ENCODE measurements at regions not wholly inside any gene's neighbourhood (a gene's known extent, or its start where the extent isn't known, plus 50 kb on each side); places are given as distances from the start of the nearest gene placed in this dataset.

GRCh38 chr5:7040111-7040510, 326.9 kb downstream of the TENT4A start:
- no peak for TF ChIP-seq ZBTB33 (IDR thresholded peaks at IDR 0.05)
- no peak for TF ChIP-seq FOXA1 (IDR thresholded peaks at IDR 0.05)
- no peak for TF ChIP-seq JUND (IDR thresholded peaks at IDR 0.05)
- no peak for TF ChIP-seq YY1 (IDR thresholded peaks at IDR 0.05)
- TF ChIP-seq ATF3 (IDR thresholded peaks at IDR 0.05), result no peak
- TF ChIP-seq RAD21 (IDR thresholded peaks at IDR 0.05), result no peak
- no peak overlapping the region for H3K9ac ChIP-seq (ENCODE audit: low read depth in 1 of 2, low read length in 2 of 2)
- H3K27me3 ChIP-seq (ENCODE audit: control insufficient read depth in 4 of 4, insufficient read depth in 4 of 4, low read length in 3 of 4), result no peaks in the 10 kb centered on the region
- no peaks in the 10 kb centered on the region for H3K9me3 ChIP-seq (ENCODE audit: control insufficient read depth in 4 of 4, low read length in 3 of 4)
- no peak for DNase-seq (ENCODE audit: low spot score)
- WGBS, result 87% methylated on average over 2 of the region's 2 CpGs
- no peak overlapping the region for H3K4me3 ChIP-seq (ENCODE audit: low read depth in 1 of 3, low read length in 3 of 3)
- no peaks in the 10 kb centered on the region for H3K4me1 ChIP-seq (ENCODE audit: control insufficient read depth in 4 of 4, insufficient read depth in 4 of 4, low read length in 3 of 4)
- no peak overlapping the region for H3K27ac ChIP-seq (ENCODE audit: low read depth in 1 of 2, low read length in 2 of 2)
- no peaks in the 10 kb centered on the region for H3K36me3 ChIP-seq (ENCODE audit: control insufficient read depth in 4 of 4, insufficient read depth in 3 of 4, low read depth in 1 of 4, low read length in 3 of 4)

- Histone ChIP-seq H3K36me3 (ENCODE audit: control insufficient read depth in 4 of 4, insufficient read depth in 3 of 4, low read depth in 1 of 4, low read length in 3 of 4) (no peaks in the 10 kb centered on the region), H3K4me1 (ENCODE audit: control insufficient read depth in 4 of 4, insufficient read depth in 4 of 4, low read length in 3 of 4) (peaks cover 1 to 13% (median 8%) of the 10 kb centered on the region in 4 donors), H3K9ac (ENCODE audit: low read depth in 1 of 2, low read length in 2 of 2) (no peak overlapping the region), H3K27me3 (ENCODE audit: control insufficient read depth in 4 of 4, insufficient read depth in 4 of 4, low read length in 3 of 4) (no peaks in the 10 kb centered on the region), H3K4me3 (ENCODE audit: low read depth in 1 of 3, low read length in 3 of 3) (no peak overlapping the region), H3K9me3 (ENCODE audit: control insufficient read depth in 4 of 4, low read length in 3 of 4) (no peaks in the 10 kb centered on the region), H3K27ac (ENCODE audit: low read depth in 1 of 2, low read length in 2 of 2) (no peak overlapping the region)
- no peak for DNase-seq (ENCODE audit: low spot score)
- TF ChIP-seq GABPA (IDR thresholded peaks at IDR 0.05 in 1 of 2, conservative IDR thresholded peaks at IDR 0.05 in 1 of 2) (no peak), TAF1 (conservative IDR thresholded peaks at IDR 0.05) (no peak), MAX (IDR thresholded peaks at IDR 0.05) (no peak), REST (IDR thresholded peaks at IDR 0.05) (no peak), YY1 (IDR thresholded peaks at IDR 0.05) (no peak), CTCF (IDR thresholded peaks at IDR 0.05; ENCODE audit: low read depth, low read length, missing input control) (no peak), RXRA (IDR thresholded peaks at IDR 0.05) (no peak), SP1 (IDR thresholded peaks at IDR 0.05) (no peak), HNF4A (conservative IDR thresholded peaks at IDR 0.05) (no peak), HNF4G (IDR thresholded peaks at IDR 0.05) (no peak), ZBTB33 (IDR thresholded peaks at IDR 0.05) (no peak), NR2F2 (IDR thresholded peaks at IDR 0.05) (no peak), EGR1 (IDR thresholded peaks at IDR 0.05; ENCODE audit: low read depth in 2 of 2) (no peak), ATF3 (IDR thresholded peaks at IDR 0.05) (no peak), FOXA1 (IDR thresholded peaks at IDR 0.05) (no peak), FOXA2 (IDR thresholded peaks at IDR 0.05) (no peak), JUND (IDR thresholded peaks at IDR 0.05) (no peak)
- WGBS, result 86% methylated on average over 6 of the region's 6 CpGs
These were observed 330.6 kb downstream of the TENT4A start for GRCh38 chr5:7043797-7044196.

Data from liver (tissue), 8 donors.